GM12891 (cell line): ENCODE measurements at regions not wholly inside any gene's neighbourhood (a gene's known extent, or its start where the extent isn't known, plus 50 kb on each side); places are given as distances from the start of the nearest gene placed in this dataset.
"Not testable (repeated sequence)": the region's sequence is repeated elsewhere in the genome, so short reads cannot be mapped to it uniquely, and the experiment has no call there.

Experiments
- POLR2A ChIP-seq: IDR thresholded peaks from 2 replicates; pipeline ENCODE4 v1.6.1; 2011; ENCODE audit warnings: low read depth, low read length, control low read depth
- POLR2AphosphoS5 ChIP-seq: IDR thresholded peaks from 2 replicates; pipeline ENCODE4 v1.6.1; 2011; ENCODE audit warnings: low read depth, low read length, control low read depth
- SPI1 ChIP-seq: IDR thresholded peaks from 2 replicates; pipeline ENCODE4 v1.6.1; 2011; ENCODE audit warnings: low read depth, low read length, control low read depth
- TAF1 ChIP-seq: IDR thresholded peaks from 2 replicates; pipeline ENCODE4 v1.6.1; 2011; ENCODE audit warnings: low read depth, low read length, control low read depth

GRCh38 chr5:71373054-71373734 lies 82.3 kb upstream of the BDP1 start:
- not testable (repeated sequence) for TF ChIP-seq TAF1, POLR2A, POLR2AphosphoS5, SPI1
